ENCODE measurements at regions not wholly inside any gene's neighbourhood (a gene's known extent, or its start where the extent isn't known, plus 50 kb on each side); places are given as distances from the start of the nearest gene placed in this dataset.

DNA sequence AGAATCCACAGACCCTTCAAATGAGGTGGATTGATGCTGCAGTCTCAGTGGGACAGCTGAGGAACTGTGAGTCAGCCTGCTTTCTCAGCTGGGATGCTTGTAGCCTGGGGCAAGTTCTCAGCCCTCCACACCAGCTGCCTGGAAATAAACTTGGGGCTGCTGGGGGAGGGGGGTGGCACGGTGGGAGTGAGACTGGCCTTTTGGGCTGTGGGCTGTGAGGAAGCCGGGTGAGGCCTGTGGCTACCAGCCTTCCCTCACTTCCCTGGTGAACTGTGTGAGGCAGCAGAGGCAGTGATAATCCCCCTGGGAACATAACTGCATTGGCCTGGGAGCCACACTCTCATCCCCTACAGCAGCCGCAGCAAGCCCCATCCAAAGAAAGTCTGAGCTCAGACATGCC lies 114.5 kb upstream of the GUCY1A1 start:
- no peak for DNase-seq (ENCODE audit: low read depth)

DNA sequence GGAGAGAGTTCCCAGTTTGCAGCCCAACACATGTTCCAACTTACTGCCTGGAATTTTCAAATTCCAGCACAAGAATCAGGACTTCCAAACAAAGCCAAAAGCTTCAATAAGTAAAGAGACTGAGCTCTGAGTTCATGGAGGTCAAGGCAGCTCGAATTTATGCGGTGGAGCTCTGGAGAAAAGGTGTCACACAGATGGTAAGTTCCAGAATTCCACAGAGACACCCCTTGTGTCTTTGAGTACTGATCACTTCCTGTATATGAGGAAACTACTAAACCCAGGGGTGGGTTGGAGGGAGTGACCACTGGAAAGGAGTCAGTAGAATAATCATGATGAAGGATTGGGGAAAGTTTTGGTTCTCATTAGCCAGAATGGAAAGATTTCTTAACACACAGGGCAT lies 118.5 kb upstream of the GUCY1A1 start:
- DNase-seq (ENCODE audit: low read depth), result no peak

GRCh38 chr4:155546451-155546850 lies 120.2 kb upstream of the GUCY1A1 start:
- DNase-seq (ENCODE audit: low read depth), result no peak

GRCh38 chr4:155545456-155545855 lies 121.2 kb upstream of the GUCY1A1 start:
- no peak for DNase-seq (ENCODE audit: low read depth)

DNA sequence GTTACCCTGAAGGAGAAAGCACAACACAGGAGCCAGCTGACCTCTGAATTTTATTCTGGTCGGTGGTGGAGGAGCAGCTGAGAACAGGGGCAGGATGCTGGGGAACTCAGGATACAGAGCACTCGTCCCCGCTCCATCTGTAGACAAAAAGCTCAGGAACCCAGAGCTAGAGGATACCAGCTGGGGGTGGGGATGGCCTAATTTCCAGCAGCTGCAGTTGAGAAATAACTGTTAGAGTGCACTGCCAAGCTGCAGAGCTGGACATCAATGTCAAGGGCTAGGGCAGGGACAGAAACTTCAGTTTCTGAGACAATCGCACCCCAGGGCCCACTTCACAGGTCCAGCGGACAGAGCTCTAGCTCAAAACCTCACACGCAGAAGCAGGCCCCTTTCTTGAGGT lies 122.1 kb upstream of the GUCY1A1 start:
- DNase-seq (ENCODE audit: low read depth), result no peak

- no peak for DNase-seq (ENCODE audit: low read depth)
Measured at GRCh38 chr4:155543126-155543765, 123.4 kb upstream of the GUCY1A1 start.

- no peak for DNase-seq (ENCODE audit: low read depth)
Measured at GRCh38 chr4:155542415-155542814, 124.2 kb upstream of the GUCY1A1 start.

- DNase-seq (ENCODE audit: low read depth), result no peak
Measured at GRCh38 chr4:155541716-155542115, 124.9 kb upstream of the GUCY1A1 start.

DNA sequence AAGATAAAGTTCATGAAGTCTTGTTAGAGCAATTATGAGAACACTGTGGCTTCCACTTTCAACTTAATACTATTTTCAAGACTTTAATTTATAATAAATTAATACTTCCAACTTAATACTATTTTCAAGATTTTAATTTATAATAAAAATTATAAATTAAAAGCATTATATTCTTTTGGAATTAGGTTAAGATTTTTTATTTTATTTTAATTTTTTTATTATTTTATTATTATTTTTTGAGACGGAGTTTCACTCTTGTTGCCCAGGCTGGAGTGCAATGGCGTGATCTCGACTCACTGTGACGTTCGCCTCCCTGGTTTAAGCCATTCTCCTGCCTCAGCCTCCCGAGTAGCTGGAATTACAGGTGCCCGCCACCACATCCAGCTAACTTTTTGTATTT lies 126.0 kb upstream of the GUCY1A1 start:
- DNase-seq (ENCODE audit: low read depth), result no peak

GRCh38 chr4:155539746-155540145 lies 126.9 kb upstream of the GUCY1A1 start:
- DNase-seq (ENCODE audit: low read depth), result no peak

GRCh38 chr4:155535802-155536454 lies 130.7 kb upstream of the GUCY1A1 start:
- DNase-seq (ENCODE audit: low read depth), result no peak

- no peak for DNase-seq (ENCODE audit: low read depth)
Measured at GRCh38 chr4:155532373-155533085, 134.1 kb upstream of the GUCY1A1 start.

- DNase-seq (ENCODE audit: low read depth), result no peak
Measured at GRCh38 chr4:155530857-155531256, 135.8 kb upstream of the GUCY1A1 start.

GRCh38 chr4:155530290-155530689 lies 136.4 kb upstream of the GUCY1A1 start:
- DNase-seq (ENCODE audit: low read depth), result no peak

DNA sequence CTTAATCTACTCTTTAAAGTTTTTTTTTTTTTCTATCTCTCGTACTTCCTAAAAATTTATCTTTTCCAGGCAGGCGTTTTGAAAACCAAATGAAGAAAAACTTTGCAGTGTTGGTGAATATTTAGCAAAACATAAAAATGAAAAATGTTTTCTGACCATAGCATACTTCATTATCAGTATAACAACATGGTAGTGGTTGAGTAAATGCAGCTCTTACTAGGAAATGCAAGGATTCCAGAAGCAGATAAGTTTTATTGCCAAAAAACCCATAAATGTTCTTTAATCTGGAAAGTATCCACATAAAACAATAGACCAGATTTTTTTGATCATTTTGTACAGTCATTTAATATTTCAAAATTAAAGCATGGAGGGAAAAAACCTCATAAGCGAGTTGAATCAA lies 136.9 kb upstream of the GUCY1A1 start:
- DNase-seq (ENCODE audit: low read depth), result no peak

DNA sequence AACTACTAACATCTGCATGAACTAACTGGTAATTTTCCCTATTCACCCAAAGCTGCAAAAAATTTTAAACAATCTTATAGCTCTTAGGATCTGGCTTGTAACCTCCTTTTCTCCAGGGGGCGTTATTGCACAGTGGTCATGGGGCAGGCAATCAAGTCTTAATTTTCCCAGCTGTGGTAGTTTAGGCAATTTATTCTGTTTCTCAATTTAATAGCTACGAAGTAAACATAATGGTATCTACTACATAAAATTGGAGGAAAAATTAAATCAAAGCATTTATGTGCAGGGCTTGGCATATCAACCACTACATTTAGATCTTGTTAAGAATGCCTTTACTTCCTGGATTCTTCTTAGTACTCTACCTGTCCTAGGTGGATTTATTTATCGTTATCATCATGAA lies 137.4 kb upstream of the GUCY1A1 start:
- DNase-seq (ENCODE audit: low read depth), result no peak

- DNase-seq (ENCODE audit: low read depth), result no peak
Measured at GRCh38 chr4:155526452-155527169, 140.0 kb upstream of the GUCY1A1 start.

- no peak for DNase-seq (ENCODE audit: low read depth)
Measured at GRCh38 chr4:155524926-155525455, 141.7 kb upstream of the GUCY1A1 start.

DNA sequence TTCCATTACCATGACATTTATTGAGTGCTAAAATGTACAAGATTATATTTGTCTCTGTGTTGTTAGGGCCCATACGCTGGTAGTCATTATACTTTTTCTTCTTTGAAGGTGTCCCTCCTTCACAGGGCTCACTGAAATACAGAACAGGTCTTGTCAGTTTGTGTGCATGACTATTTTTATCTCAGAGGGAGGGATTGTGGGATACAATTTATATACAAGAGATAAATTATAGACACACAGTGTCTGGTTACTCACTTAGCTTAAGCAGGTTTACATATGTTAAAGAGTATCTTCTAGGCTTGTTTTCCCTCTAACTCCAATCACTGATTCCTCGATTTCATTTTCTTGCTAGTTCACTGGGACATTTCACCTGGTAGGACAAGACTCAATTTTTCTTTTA lies 143.3 kb upstream of the GUCY1A1 start:
- no peak for DNase-seq (ENCODE audit: low read depth)

DNA sequence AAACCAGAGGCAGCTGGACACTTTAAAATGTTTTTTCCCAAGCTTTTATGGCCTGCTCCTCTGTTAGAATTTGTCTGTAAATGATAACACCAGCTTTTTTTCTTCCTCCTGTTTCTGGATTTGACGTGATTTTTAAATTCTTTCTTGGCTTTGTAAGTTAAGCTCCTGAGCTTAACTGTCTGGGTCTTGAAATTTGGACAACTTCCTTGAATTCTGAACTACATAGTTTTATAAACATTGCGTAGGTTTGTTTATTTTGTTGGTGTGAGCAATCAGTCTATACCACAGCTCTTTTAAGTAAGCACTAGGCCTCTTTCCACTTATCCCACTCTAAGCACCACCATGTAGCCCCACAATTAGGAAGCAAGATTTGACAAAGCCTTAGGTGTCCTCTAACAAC lies 144.4 kb upstream of the GUCY1A1 start:
- DNase-seq (ENCODE audit: low read depth), result no peak

DNA sequence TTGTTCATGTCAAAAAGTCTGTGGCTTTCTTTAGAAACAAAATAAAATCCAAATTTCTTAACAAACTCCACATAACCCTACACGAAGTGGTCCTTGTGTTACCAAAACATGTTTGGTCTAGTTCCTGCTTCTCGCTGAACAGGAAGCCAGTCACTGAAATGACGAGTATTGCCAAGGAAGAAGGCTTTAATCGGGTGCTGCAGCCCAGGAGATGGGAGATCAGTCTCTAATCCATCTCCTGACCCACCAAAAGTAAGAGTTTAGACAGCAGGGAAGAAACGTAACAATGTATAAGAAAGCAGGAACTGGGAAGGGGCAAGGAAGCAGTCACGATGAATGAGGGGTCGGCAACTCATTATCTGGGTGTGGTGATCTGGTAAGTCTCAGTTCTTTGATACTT lies 144.6 kb upstream of the MAP9 start:
- DNase-seq (ENCODE audit: low read depth), result no peak

DNA sequence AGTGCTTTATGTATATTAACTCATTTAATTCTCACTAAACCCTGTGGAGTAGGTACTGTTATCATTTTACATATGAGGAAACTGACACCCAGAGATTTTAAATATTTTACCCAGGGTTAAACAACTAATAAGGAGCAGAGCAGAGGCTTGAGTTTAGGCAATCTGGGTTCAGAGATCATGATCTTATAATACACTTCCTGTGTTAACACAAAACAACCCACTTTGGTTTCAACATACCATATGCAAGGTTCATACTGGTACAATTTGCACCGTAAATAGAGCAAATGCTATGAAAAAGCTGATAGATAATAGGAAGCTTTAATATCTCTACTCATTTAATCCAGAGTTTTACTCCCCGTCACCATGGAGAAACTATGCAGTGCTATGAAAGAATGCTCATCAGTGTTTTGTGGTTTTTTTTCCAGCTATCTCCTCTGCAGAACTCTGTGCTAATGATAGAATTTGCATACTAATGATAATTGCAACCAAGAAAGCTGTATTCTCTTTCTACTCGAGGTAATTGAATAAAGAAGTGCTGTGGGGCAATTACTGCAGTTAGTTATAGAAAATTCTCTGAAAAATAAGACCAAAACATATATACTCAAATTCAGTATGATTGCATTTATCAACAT lies 138.8 kb upstream of the MAP9 start:
- no peak for DNase-seq (ENCODE audit: low read depth)
